H1 (cell line): ENCODE measurements at regions not wholly inside any gene's neighbourhood (a gene's known extent, or its start where the extent isn't known, plus 50 kb on each side); places are given as distances from the start of the nearest gene placed in this dataset.

Source experiments
- CTCF ChIA-PET: fragments of 300-600 bp; sonication (Branson Sonifier 250); formaldehyde crosslinking; loops from one replicate; lab custom pipeline; 2021; ENCODE audit not compliant: partially characterized antibody; lab: Charles Lee
- POLR2A ChIA-PET: fragments of 300-600 bp; sonication (Branson Sonifier 250); formaldehyde crosslinking; loops from one replicate; lab custom pipeline; 2021; ENCODE audit warnings: inconsistent platforms; ENCODE audit not compliant: partially characterized antibody; lab: Charles Lee
- DNase-seq, 2 experiments: peaks; one replicate each; pipeline versions ENCODE4 v3.0.0 to v3.0.0-alpha.2; 2010 to 2022; ENCODE audit warnings: low spot score in 2 of 2, low read depth in 1 of 2, mixed read lengths in 1 of 2
- FAIRE-seq: peaks from 2 replicates; lab custom pipeline; 2011; peaks lifted over from hg19 to GRCh38; lab: Jason Lieb, UNC
- H2AFZ ChIP-seq: 2 replicates; pipeline ENCODE4 v1.8.1; 2012; ENCODE audit warnings: low read length, inconsistent platforms
- H2AK5ac ChIP-seq: 2 replicates; pipeline ENCODE4 v1.6.1; 2013; ENCODE audit warnings: low read depth, low read length
- H2BK120ac ChIP-seq: replicated peaks from 2 replicates; pipeline ENCODE3; 2013; ENCODE audit warnings: low read depth, low read length, inconsistent platforms
- H2BK12ac ChIP-seq: 2 replicates; pipeline ENCODE4 v1.6.1; 2013; ENCODE audit warnings: low read depth, low read length
- H2BK15ac ChIP-seq: 2 replicates; pipeline ENCODE4 v1.6.1; 2013; ENCODE audit warnings: low read length
- H2BK20ac ChIP-seq: 2 replicates; pipeline ENCODE4 v1.6.1; 2013; ENCODE audit warnings: low read length
- H2BK5ac ChIP-seq: 2 replicates; pipeline ENCODE4 v1.6.1; 2013; ENCODE audit warnings: low read depth, low read length
- H3K14ac ChIP-seq: 2 replicates; pipeline ENCODE4 v1.6.1; 2013; ENCODE audit warnings: inconsistent platforms; ENCODE audit not compliant: insufficient read length
- H3K18ac ChIP-seq: 2 replicates; pipeline ENCODE4 v1.6.1; 2013; ENCODE audit warnings: low read length; ENCODE audit errors: extremely low read depth
- H3K23ac ChIP-seq: 2 replicates; pipeline ENCODE4 v1.6.1; 2013; ENCODE audit warnings: inconsistent platforms; ENCODE audit not compliant: insufficient read length
- H3K23me2 ChIP-seq: 2 replicates; pipeline ENCODE4 v1.6.1; 2013; ENCODE audit warnings: low read depth, low read length
- H3K27ac ChIP-seq: 2 replicates; pipeline ENCODE4 v1.6.1; 2011; ENCODE audit warnings: low read depth, low read length, inconsistent platforms
- H3K27me3 ChIP-seq, 4 experiments: replicated peaks in 1 of 4; 1 replicate in 1 of 4; 2 replicates in 3 of 4; pipeline versions ENCODE4 v1.6.1 to v1.8.1; 2011 to 2013; ENCODE audit warnings: low read length in 3 of 4, mild to moderate bottlenecking in 3 of 4, inconsistent platforms in 2 of 4, mixed read lengths in 2 of 4, moderate library complexity in 1 of 4; ENCODE audit not compliant: control insufficient read depth in 3 of 4, insufficient read depth in 3 of 4; ENCODE audit errors: extremely low read depth in 1 of 4
- H3K36me3 ChIP-seq, 4 experiments: 2 replicates each; pipeline versions ENCODE4 v1.6.1 to v1.8.1; 2011 to 2013; ENCODE audit warnings: mild to moderate bottlenecking in 4 of 4, low read length in 3 of 4, moderate library complexity in 2 of 4, control low read depth in 1 of 4, inconsistent platforms in 1 of 4; ENCODE audit not compliant: insufficient read depth in 4 of 4, control insufficient read depth in 2 of 4
- H3K4ac ChIP-seq: replicated peaks from 2 replicates; pipeline ENCODE3; 2013; ENCODE audit warnings: low read length, low read depth, mixed read lengths, inconsistent platforms; ENCODE audit not compliant: insufficient read length
- H3K4me1 ChIP-seq, 4 experiments: replicated peaks in 1 of 4; 1 replicate in 1 of 4; 2 replicates in 3 of 4; pipeline versions ENCODE4 v1.6.1 to v1.8.1; 2011 to 2013; ENCODE audit warnings: low read length in 3 of 4, inconsistent platforms in 2 of 4, mixed read lengths in 1 of 4; ENCODE audit not compliant: insufficient read depth in 4 of 4, control insufficient read depth in 3 of 4
- H3K4me2 ChIP-seq, 2 experiments: 2 replicates each; pipeline versions ENCODE4 v1.6.1 to v1.8.1; 2011 to 2013; ENCODE audit warnings: low read depth in 2 of 2, low read length in 2 of 2, control low read depth in 1 of 2, inconsistent platforms in 1 of 2, mild to moderate bottlenecking in 1 of 2; ENCODE audit not compliant: insufficient read depth in 1 of 2
- H3K4me3 ChIP-seq, 4 experiments: fragments of 200-600, 300-600 bp in 1 of 4; sonication (generic), shearing (Covaris generic), sonication (Bioruptor Twin) in 1 of 4; 2 replicates each; pipeline versions ENCODE4 v1.5.1 to v1.8.1; 2011 to 2016; ENCODE audit warnings: low read length in 4 of 4, low read depth in 3 of 4, control low read depth in 2 of 4, inconsistent platforms in 2 of 4, mild to moderate bottlenecking in 2 of 4, mixed read lengths in 1 of 4, moderate library complexity in 1 of 4; ENCODE audit not compliant: insufficient read depth in 2 of 4; ENCODE audit errors: extremely low read depth in 1 of 4
- H3K56ac ChIP-seq: replicated peaks from 2 replicates; pipeline ENCODE3; 2013; ENCODE audit warnings: low read depth, mild to moderate bottlenecking, mixed read lengths, low read length, inconsistent platforms; ENCODE audit not compliant: insufficient read length
- H3K79me1 ChIP-seq: 2 replicates; pipeline ENCODE4 v1.6.1; 2013; ENCODE audit warnings: low read depth, low read length, control low read depth
- H3K79me2 ChIP-seq, 2 experiments: 2 replicates each; pipeline versions ENCODE4 v1.6.1 to v1.8.1; 2012 to 2013; ENCODE audit warnings: low read length in 2 of 2, mild to moderate bottlenecking in 2 of 2, inconsistent platforms in 1 of 2; ENCODE audit not compliant: insufficient read depth in 2 of 2, control insufficient read depth in 1 of 2
- H3K9ac ChIP-seq, 4 experiments: replicated peaks in 1 of 4; 1 replicate in 1 of 4; 2 replicates in 3 of 4; pipeline versions ENCODE4 v1.6.1 to v1.8.1; 2011 to 2013; ENCODE audit warnings: low read depth in 3 of 4, low read length in 3 of 4, control low read depth in 2 of 4, mild to moderate bottlenecking in 2 of 4, moderate library complexity in 2 of 4, inconsistent platforms in 1 of 4; ENCODE audit errors: extremely low read depth in 1 of 4
- H3K9me3 ChIP-seq, 2 experiments: 2 replicates each; pipeline versions ENCODE4 v1.6.1 to v1.8.1; 2012 to 2013; ENCODE audit warnings: mild to moderate bottlenecking in 2 of 2, moderate library complexity in 2 of 2, control low read depth in 1 of 2, inconsistent platforms in 1 of 2, low read depth in 1 of 2, low read length in 1 of 2, mixed read lengths in 1 of 2; ENCODE audit not compliant: insufficient read depth in 2 of 2
- H4K20me1 ChIP-seq, 2 experiments: replicated peaks in 1 of 2; 2 replicates each; pipeline versions ENCODE3 to v1.8.1; 2011 to 2013; ENCODE audit warnings: inconsistent platforms in 2 of 2, low read length in 2 of 2, mild to moderate bottlenecking in 1 of 2; ENCODE audit not compliant: insufficient read depth in 2 of 2, control insufficient read depth in 1 of 2
- H4K5ac ChIP-seq: 2 replicates; pipeline ENCODE4 v1.6.1; 2013; ENCODE audit warnings: low read length, low read depth, mixed read lengths, inconsistent platforms; ENCODE audit not compliant: insufficient read length
- H4K8ac ChIP-seq: 2 replicates; pipeline ENCODE4 v1.8.0; 2013; ENCODE audit warnings: mild to moderate bottlenecking, moderate library complexity, low read length, inconsistent platforms; ENCODE audit not compliant: insufficient read depth; ENCODE audit errors: extremely low read depth
- H4K91ac ChIP-seq: replicated peaks from 2 replicates; pipeline ENCODE3; 2013; ENCODE audit warnings: low read length, mixed read lengths, inconsistent platforms; ENCODE audit not compliant: insufficient read length
- ATF3 ChIP-seq: IDR thresholded peaks from 2 replicates; pipeline ENCODE4 v1.6.1; 2011; ENCODE audit warnings: low read depth, mild to moderate bottlenecking, low read length; ENCODE audit not compliant: insufficient read depth
- BACH1 ChIP-seq: IDR thresholded peaks from 2 replicates; pipeline ENCODE4 v1.6.1; 2012; ENCODE audit warnings: low read length, improper control_type of control experiment
- BRCA1 ChIP-seq: IDR thresholded peaks from 2 replicates; pipeline ENCODE4 v1.6.1; 2012; ENCODE audit warnings: low read depth, low read length, improper control_type of control experiment
- CHD1 ChIP-seq: IDR thresholded peaks from 2 replicates; pipeline ENCODE4 v1.6.1; 2012; ENCODE audit warnings: low read depth, low read length, improper control_type of control experiment
- EZH2 ChIP-seq: fragments of 200-600 bp; sonication (generic); IDR thresholded peaks from 2 replicates; pipeline ENCODE4 v1.7.1; 2012; ENCODE audit warnings: low read depth, mild to moderate bottlenecking, moderate library complexity, low read length, inconsistent platforms; ENCODE audit not compliant: severe bottlenecking
- PHF8 ChIP-seq: fragments of 200-600 bp; sonication (generic); conservative IDR thresholded peaks from 2 replicates; pipeline ENCODE4 v1.7.1; 2012; ENCODE audit warnings: low read depth, mild to moderate bottlenecking, inconsistent platforms, low read length, moderate library complexity
- POLR2A ChIP-seq, 2 experiments: IDR thresholded peaks; 1 replicate in 1 of 2; 2 replicates in 1 of 2; pipeline ENCODE4 v1.6.1; 2011; ENCODE audit warnings: low read depth in 2 of 2, low read length in 2 of 2, mild to moderate bottlenecking in 2 of 2; ENCODE audit errors: control extremely low read depth in 1 of 2
- TCF12 ChIP-seq: IDR thresholded peaks from 2 replicates; pipeline ENCODE4 v1.6.1; 2011; ENCODE audit warnings: low read depth, mild to moderate bottlenecking, low read length
- ZNF274 ChIP-seq: IDR thresholded peaks from 2 replicates; pipeline ENCODE4 v1.7.0; 2012; ENCODE audit warnings: low read length, borderline replicate concordance; ENCODE audit errors: extremely low read depth
- WGBS, 2 experiments: shearing (Covaris generic) in 1 of 2; methylation state at CpG; one replicate each; pipeline versions ENCODE4 v1.1.6 to v1.1.7; 2013 to 2015; ENCODE audit warnings: low lambda C conversion rate in 2 of 2, mixed read lengths in 2 of 2, inconsistent platforms in 1 of 2, low coverage in 1 of 2, missing lambda C conversion rate in 1 of 2; ENCODE audit not compliant: insufficient replicate concordance in 2 of 2, insufficient coverage in 1 of 2, insufficient read length in 1 of 2; ENCODE audit errors: extremely low coverage in 1 of 2, missing lambda C conversion rate in 1 of 2; 5-methylcytosine and 5-hydroxymethylcytosine counted together

DNA sequence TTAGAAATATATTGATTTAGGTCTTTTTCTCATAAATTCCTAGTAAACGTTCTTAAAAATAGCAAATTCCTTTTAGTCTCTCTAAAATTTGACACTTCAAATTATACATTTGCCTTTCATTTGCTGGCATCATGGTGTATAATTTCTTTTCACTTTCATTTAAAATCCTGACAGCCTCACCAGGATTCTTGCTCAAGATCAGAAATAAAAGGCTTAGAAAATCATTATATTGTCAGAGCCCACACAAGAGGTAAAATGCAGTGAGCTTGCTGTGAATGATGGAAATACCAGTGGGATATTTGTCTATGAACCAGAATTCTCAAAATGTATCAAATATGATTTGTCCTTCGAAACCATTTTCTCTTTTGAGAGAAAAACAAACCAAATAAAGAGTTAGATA lies 78.2 kb upstream of the PIK3C2G start:
- no peak overlapping the region for H2BK5ac ChIP-seq
- H3K4ac ChIP-seq = no peak overlapping the region
- no peak overlapping the region for H3K27ac ChIP-seq
- H3K18ac ChIP-seq = no peak overlapping the region
- H3K23ac ChIP-seq = no peak overlapping the region
- H3K9ac ChIP-seq = no peak overlapping the region
- POLR2A ChIA-PET = no interaction called here
- no peaks in the 10 kb centered on the region for H3K23me2 ChIP-seq
- no peak overlapping the region for H2AFZ ChIP-seq
- CTCF ChIA-PET = no interaction called here
- FAIRE-seq (no peak), DNase-seq (no peak)
- no peak overlapping the region for H4K5ac ChIP-seq
- H3K79me2 ChIP-seq = no peaks in the 10 kb centered on the region
- WGBS, 2 experiments = 89% methylated on average over 2 of the region's 2 CpGs; no CpG with 5 or more reads in 1 of the 2 experiments
- TF ChIP-seq EZH2 (no peak), POLR2A (IDR thresholded peaks at IDR 0.05; ENCODE audit: control extremely low read depth in 1 of 2, low read depth in 2 of 2, low read length in 2 of 2) (no peak), ZNF274 (no peak), BACH1 (no peak), CHD1 (no peak), PHF8 (no peak), TCF12 (no peak), ATF3 (no peak), BRCA1 (no peak)
- H2AK5ac ChIP-seq = no peak overlapping the region
- no peak overlapping the region for H3K14ac ChIP-seq
- no peaks in the 10 kb centered on the region for H3K36me3 ChIP-seq
- H4K91ac ChIP-seq = no peak overlapping the region
- no peaks in the 10 kb centered on the region for H4K20me1 ChIP-seq
- H3K4me2 ChIP-seq = no peak overlapping the region
- H2BK120ac ChIP-seq = no peak overlapping the region
- H3K4me3 ChIP-seq = no peak overlapping the region
- no peak overlapping the region for H3K56ac ChIP-seq
- no peak overlapping the region for H4K8ac ChIP-seq
- H2BK20ac ChIP-seq = no peak overlapping the region
- no peak overlapping the region for H2BK15ac ChIP-seq
- H3K27me3 ChIP-seq = no peaks in the 10 kb centered on the region
- H3K4me1 ChIP-seq = no peaks in the 10 kb centered on the region
- H3K9me3 ChIP-seq = no peaks in the 10 kb centered on the region
- H3K79me1 ChIP-seq = no peaks in the 10 kb centered on the region
- no peak overlapping the region for H2BK12ac ChIP-seq
